ENCODE measurements at regions not wholly inside any gene's neighbourhood (a gene's known extent, or its start where the extent isn't known, plus 50 kb on each side); places are given as distances from the start of the nearest gene placed in this dataset.

GRCh38 chr5:4216142-4216541, 620.5 kb downstream of the IRX1 start:
- Histone ChIP-seq H3K4me1 (ENCODE audit: insufficient read depth, low read length) (peaks cover 11% of the 10 kb centered on the region; the same call in 1 of the 2 replicates), H2BK5ac (ENCODE audit: insufficient read length, low read length) (no peak overlapping the region), H2BK12ac (ENCODE audit: insufficient read length, low read depth, low read length) (no peak overlapping the region), H4K20me1 (ENCODE audit: control insufficient read depth, insufficient read depth, insufficient read length) (no peaks in the 10 kb centered on the region), H4K91ac (ENCODE audit: insufficient read length, low read depth, low read length) (no peak overlapping the region), H3K56ac (ENCODE audit: insufficient read length, low read depth, low read length) (no peak overlapping the region), H4K5ac (ENCODE audit: insufficient read length, low read depth, low read length) (no peak overlapping the region), H3T11ph (ENCODE audit: low read length) (no peak overlapping the region), H3K27me3 (ENCODE audit: insufficient read depth, low read length) (no peaks in the 10 kb centered on the region), H3K4ac (ENCODE audit: low read depth, low read length) (no peak overlapping the region), H3K23ac (ENCODE audit: insufficient read length, low read depth, low read length) (no peak overlapping the region), H3K9ac (ENCODE audit: extremely low read depth, insufficient read length, low read length) (no peak overlapping the region), H3K79me1 (ENCODE audit: insufficient read depth, low read depth, low read length, poor library complexity, severe bottlenecking) (no peaks in the 10 kb centered on the region), H3K79me2 (ENCODE audit: insufficient read depth, low read length) (no peaks in the 10 kb centered on the region), H3K14ac (ENCODE audit: insufficient read depth, low read length) (no peak overlapping the region), H4K8ac (replicated peaks; ENCODE audit: insufficient read length, low read depth, low read length) (no peak overlapping the region), H3K9me3 (ENCODE audit: control insufficient read depth, low read depth, low read length) (no peaks in the 10 kb centered on the region), H2BK15ac (ENCODE audit: low read depth, low read length) (no peak overlapping the region), H3K27ac (ENCODE audit: insufficient read length, low read depth, low read length) (no peak overlapping the region), H2BK120ac (ENCODE audit: low read depth, low read length, poor library complexity, severe bottlenecking) (no peak overlapping the region), H2AFZ (ENCODE audit: low read length) (no peak overlapping the region), H3K18ac (ENCODE audit: insufficient read length, low read depth, low read length) (no peak overlapping the region), H3K23me2 (ENCODE audit: insufficient read length, low read depth, low read length, poor library complexity, severe bottlenecking) (no peaks in the 10 kb centered on the region), H2AK5ac (ENCODE audit: insufficient read length, low read length) (no peak overlapping the region), H3K4me2 (ENCODE audit: insufficient read depth, insufficient read length, low read length) (no peak overlapping the region), H2BK20ac (ENCODE audit: low read depth, low read length, poor library complexity, severe bottlenecking) (no peak overlapping the region)
- peaks cover 1 to 4% of the 10 kb centered on the region in 2 experiments; a peak in 2 of 5 replicates for H3K9me3 Mint-ChIP-seq
- H3K4me3 Mint-ChIP-seq: no peak overlapping the region
- H3K27ac Mint-ChIP-seq: no peak overlapping the region
- peaks cover 25% of the 10 kb centered on the region for H3K27me3 Mint-ChIP-seq (ENCODE audit: low read depth)
- DNase-seq: no peak
- peaks cover 32 to 35% of the 10 kb centered on the region in 2 experiments for H3K4me1 Mint-ChIP-seq
- WGBS (ENCODE audit: extremely low coverage, insufficient read length, low lambda C conversion rate): no CpG with 5 or more reads among the region's 3 CpGs
- peaks cover 0 to 3% (median 0%) of the 10 kb centered on the region in 3 experiments; a peak in 4 of 7 replicates for H3K36me3 Mint-ChIP-seq (ENCODE audit: insufficient read depth in 1 of 3, low read depth in 3 of 3)
- TF ChIP-seq, protein P1, sequence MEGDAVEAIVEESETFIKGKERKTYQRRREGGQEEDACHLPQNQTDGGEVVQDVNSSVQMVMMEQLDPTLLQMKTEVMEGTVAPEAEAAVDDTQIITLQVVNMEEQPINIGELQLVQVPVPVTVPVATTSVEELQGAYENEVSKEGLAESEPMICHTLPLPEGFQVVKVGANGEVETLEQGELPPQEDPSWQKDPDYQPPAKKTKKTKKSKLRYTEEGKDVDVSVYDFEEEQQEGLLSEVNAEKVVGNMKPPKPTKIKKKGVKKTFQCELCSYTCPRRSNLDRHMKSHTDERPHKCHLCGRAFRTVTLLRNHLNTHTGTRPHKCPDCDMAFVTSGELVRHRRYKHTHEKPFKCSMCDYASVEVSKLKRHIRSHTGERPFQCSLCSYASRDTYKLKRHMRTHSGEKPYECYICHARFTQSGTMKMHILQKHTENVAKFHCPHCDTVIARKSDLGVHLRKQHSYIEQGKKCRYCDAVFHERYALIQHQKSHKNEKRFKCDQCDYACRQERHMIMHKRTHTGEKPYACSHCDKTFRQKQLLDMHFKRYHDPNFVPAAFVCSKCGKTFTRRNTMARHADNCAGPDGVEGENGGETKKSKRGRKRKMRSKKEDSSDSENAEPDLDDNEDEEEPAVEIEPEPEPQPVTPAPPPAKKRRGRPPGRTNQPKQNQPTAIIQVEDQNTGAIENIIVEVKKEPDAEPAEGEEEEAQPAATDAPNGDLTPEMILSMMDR (conservative IDR thresholded peaks at IDR 0.05): no peak

All from H9 (cell line).